GM19351 (cell line): ENCODE measurements at regions not wholly inside any gene's neighbourhood (a gene's known extent, or its start where the extent isn't known, plus 50 kb on each side); places are given as distances from the start of the nearest gene placed in this dataset.

Experiments
- ATAC-seq: cut with Tn5 transposase; IDR thresholded peaks from one replicate; pipeline ENCODE4 v1.9.1; 2021; ENCODE audit warnings: mild to moderate bottlenecking, moderate library complexity; ENCODE audit not compliant: unreplicated experiment

DNA sequence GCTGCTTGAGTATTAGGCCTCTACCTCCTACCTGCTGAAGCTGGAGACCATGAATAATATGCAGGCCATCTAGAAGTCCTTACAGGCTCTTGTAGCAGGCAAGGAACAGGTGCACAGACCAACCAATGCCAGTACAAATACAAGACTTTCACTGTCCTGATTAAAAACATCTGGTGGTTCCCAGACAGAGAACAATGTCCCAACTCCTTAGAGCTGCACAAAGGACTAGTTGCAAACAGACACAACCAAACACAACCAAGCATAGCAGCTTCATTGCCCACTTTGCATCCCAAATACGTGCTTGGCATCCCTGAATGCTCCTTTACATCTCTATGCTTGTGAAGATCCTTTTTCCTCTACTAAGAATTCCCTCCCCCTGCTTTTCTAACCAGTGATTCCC, 98.1 kb upstream of the CXADR start:
- ATAC-seq = no peak

DNA sequence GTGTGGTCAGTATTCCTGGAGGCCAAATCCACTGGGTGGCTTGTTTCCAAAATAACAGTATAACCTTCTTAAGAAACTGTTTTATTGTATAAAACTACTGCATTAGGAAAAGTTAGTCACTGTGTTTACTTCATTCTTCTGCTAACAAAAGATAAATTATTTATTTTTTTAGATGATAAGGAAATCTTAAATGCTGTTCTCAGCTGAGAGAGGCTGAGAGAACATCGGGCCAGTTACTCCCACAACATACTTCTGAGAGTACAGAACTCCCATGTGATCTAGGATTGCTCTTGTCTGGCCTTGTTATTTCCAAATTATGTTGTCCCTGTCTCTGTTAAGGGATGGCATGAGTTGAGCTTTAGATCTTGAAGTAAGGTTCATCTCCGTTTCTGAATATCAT, 96.7 kb upstream of the CXADR start:
- ATAC-seq = no peak

DNA sequence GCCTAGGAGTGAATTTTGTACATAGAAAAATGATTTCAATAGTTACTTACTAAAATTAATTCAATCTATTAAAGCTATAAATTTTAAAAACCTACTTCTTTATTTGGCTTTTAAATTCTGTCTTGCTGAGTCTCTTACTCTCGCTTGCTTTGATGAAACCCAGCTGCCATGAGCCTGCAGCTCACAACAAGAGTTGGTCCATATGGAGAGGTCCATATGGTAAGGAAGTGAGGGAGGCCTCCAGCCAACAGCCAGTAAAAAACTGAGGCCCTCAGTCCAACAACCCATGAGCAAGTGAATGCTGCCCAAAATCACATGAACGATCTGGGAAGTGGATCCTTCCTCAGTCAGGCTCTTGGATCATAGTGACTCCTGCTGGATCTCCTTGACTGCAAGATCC, 89.9 kb upstream of the CXADR start:
- no peak for ATAC-seq

DNA sequence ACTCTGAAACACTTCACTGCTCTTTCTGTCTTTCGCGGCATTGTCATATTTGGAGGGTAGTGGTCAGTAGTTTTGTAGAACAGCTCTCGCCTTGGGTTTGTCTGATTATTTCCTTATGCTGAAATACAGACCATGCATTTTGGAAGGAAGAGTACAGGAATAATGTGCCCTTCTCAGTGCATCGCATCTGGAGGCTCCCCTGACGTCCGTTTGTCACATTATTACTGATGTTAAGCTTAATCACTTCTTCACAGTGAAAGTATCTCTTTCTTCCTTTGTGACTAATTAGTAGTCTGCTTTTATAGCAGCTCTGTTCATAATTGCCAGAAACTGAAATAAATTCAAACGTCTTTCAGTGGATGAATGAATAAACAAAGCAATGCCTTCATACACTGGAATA, 85.7 kb upstream of the CXADR start:
- no peak for ATAC-seq

DNA sequence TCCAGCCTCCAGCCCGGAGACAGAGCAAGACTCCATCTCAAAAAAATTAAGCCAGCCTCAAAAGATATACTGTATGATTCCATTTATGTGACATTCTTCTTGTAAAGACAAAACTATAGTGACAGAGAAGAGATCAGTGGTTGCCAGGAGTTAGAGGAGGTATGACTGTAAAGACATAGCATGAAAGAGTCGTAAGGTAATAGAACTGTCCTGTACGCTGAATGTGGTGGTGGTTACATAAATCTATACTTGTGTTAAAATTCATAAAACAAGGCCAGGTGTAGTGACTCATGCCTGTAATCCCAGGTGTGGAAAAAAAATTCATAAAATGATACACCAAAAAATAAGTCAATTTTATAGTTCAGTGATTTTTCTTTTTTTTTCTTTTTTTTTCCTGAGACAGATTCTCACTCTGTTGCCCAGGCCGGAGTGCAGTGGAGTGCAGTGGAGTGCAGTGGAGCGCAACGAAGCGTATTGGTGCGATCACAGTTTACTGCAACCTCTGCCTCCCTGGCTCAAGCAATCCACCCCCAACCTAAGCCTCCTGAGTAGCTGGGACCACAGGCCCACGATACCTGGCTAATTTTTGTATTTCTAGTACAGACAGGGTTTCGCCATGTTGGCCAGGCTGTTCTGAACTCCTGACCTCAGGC, 84.9 kb upstream of the CXADR start:
- ATAC-seq = peak; percentile 87

DNA sequence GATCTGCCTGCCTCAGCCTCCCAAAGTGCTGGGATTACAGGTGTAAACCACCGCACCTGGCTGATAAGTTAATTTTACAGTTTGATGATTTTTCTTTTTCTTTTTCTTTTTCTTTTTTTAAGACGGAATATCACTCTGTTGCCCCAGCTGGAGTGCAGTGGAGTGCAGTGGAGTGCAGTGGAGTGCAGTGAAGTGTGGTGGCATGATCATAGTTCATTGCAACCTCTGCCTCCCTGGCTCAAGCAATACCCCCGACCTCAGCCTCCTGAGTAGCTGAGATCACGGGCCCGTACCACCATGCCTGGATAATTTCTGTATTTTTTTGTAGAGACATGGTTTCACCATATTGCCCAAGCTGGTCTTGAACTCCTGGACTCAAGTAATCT, 84.4 kb upstream of the CXADR start:
- peak; percentile 61 for ATAC-seq

DNA sequence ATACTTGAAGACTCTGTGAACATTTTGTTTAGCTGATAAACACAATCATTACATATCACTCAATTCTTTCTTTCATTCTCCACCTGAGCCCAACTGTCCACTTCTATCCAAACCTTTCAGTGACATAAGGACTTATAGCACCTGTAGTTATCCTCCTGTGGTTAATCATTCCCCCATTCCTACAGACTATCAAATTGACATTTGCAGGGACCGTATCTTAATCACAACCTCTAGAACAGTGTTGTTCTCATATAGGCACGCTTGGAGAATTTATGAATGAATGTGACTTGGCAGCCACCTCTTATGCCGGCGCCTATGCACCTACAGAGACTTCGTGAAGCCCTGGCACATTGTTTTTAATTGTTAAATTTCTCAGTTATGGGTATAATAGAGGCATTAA, 83.9 kb upstream of the CXADR start:
- ATAC-seq = no peak

DNA sequence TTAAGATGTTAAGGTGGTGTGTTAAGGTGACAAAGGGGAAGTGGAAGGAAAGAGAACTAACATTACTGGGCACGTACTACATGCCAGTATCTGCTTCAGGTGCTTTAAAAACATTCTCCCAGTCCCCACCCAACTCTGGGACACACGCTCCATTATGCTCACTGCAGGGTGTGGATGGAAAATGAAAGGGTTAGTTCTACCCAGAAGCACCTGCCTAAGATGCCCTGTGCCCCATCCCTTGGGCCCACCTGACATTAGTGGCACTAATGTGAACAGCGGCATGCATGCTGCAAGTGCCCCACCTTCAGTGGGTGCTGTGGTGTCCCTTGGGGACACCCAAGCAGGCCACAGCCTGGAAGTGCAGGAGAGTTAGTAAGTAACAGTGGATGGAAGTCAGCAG, 82.9 kb upstream of the CXADR start:
- ATAC-seq = no peak

DNA sequence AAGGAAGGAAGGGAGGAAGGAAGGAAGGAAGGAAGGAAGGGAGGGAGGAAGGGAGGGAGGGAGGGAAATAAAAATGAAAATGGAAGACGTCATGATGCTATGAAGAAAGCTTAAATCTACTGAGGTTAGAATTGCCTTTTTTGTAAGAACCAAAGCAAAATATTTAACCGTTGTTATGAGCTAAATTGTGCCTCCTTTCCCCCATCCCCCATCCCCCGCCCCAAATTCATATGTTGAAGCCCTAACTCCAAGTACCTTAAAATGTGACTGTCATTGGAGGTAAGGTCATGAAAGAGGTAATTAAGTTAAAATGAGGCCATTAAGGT, 80.1 kb upstream of the CXADR start:
- ATAC-seq = no peak

DNA sequence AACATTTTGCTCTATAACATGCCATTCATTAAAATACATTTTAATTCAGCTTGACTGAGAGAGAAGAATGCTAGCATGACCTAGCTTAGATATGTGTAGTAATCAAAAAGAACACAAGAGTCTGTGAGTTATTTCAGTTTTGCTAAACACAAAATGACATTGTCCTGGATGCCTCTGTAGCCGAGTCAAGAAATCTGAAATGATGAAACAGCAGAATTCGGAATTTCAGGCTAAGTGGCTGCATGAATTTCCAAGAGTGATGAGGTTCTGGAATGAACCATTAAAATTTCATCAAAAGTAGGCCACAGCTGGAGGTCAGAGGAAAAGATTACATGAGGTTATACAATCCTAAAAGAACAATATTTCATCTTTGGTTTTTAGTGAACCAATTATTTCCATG, 79.1 kb upstream of the CXADR start:
- ATAC-seq = no peak

DNA sequence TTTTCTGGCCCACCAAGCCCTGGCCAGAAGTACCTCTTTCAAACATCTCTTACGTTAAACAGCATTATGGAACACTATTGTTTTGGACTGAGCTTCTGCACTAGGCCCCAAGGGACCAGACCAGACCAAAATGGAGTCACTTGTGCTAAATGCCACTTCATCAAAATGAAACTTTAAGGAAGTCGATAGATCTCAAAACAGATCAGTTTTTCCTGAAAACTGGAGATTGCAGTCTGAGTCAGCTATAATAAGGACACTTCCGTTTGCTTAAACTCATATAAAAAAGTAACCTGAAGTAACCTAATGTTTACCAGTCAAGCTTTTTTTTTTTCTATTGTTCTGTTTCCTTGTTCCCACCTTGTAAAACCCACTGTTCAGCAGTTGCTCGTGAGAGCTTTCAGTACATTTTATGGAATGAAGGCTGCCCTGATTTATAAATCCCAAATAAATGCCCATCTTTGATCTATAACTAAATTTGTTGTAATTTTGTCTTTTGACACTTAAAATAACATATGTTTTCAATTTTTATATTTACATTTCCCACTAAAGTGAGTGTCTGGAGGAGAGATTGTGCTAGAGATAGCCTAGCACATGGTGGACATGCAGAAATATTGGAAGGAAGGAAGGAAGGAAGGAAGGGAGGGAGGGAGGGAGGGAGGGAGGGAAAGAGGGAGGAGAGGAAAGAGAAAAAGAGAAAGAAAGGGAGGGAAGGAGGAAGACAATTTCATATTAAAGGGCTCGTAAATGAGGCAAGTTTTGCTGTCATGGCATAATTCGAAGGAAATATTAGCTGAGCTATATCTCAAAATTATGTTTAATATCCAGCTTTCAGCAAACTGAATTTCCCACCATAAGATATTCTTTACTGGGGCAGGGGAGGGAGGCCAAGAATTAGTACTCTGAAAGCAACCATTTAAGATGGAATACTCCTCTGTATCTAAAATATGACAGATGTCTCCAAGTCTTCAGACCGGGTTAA, 77.0 kb upstream of the CXADR start:
- no peak for ATAC-seq

DNA sequence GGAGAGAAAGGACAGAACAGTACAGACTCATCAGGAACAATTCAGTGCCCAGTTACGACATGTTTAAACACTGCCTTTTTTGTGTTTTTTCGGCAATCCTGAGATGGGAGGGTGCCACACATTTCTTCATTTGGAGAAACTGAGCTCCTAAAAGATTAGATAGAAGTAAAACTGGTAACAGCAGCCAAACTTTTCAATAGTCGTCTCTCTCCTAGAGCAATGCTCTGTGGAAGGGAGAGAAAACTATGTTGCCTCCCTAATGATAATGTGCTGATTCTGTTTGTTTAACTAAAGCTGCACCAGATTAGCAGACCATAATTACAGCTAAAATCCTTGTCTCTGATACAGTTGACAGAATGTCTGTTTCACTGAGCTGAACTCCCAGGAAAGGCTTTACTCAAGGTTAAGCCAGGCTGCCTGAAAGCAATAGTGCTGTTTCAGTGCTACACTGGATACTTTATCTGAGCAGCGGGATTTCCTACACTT, 76.2 kb upstream of the CXADR start:
- no peak for ATAC-seq

DNA sequence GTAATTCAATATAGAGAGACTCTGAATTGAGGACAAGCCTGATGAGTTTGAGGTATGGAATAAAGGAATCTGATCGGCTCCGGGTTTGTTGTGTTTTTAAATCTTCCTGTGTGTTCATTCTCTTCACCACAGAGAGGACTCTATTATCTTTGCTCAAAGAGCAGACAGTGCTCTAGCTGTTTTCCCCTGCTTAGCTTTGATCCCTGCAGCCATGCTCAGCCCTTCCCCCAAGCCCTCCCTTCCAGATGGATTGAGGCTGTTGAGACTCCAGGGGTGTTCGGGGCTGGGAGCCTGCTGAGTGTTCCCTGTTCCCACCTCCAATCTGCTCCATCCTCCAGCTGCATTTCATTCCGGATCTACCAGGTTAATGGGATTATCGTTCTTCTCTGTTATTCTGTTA, 74.2 kb upstream of the CXADR start:
- ATAC-seq = no peak

DNA sequence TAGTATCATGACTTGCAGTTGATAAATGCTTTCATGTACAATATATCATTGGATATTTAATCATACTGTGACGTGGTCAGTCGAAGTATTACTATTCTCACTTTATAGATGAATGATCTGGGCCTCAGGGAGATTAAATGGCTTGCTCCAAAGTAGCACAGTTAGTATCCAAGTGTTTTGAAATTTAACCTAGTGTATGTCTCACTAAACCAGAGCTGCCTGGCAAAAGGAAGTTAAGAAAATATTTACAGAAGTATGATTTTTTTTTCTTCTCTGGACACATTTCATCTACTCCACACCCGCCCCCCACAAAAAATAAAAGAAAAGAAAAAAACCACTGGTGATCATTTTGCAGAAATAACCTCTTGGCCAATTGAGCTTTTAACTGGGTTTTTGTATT, 71.9 kb upstream of the CXADR start:
- no peak for ATAC-seq

DNA sequence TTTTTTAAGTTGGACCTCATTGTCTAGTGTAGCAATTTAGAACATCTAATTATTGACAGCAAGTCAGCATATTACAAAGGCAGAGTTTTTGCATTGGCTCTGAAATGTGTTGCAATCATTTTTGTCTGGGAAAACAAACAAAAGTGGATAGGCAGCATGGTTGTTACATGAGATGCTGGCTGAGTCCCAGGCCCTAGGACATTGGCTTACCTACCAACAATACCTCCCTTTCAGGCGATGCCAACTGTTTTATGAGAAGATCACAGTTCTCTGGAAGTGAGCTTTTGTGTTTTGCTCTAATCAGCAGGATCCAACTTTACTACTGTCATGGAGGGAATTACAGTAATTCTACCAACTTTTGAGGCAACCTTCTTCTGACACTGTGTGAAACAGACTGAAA, 71.5 kb upstream of the CXADR start:
- no peak for ATAC-seq

DNA sequence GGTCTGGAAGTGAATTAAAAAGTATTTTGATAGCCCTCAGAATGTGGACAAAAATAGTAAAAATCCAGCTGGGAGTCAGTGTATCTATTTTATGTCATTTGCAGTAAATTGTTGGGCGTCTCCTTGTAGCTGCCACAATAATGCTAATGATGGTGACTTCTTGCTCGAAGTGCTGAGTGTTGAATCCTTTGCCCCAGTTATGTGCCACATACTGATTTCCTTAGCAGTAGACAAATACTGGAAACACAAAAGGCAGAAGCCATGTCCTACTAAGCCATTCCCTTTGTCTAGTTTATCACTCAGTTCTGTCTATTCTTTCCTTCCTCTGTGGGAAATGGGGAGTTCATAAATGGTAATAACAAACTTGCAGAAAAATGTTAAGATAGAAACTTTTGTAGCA, 70.7 kb upstream of the CXADR start:
- no peak for ATAC-seq

DNA sequence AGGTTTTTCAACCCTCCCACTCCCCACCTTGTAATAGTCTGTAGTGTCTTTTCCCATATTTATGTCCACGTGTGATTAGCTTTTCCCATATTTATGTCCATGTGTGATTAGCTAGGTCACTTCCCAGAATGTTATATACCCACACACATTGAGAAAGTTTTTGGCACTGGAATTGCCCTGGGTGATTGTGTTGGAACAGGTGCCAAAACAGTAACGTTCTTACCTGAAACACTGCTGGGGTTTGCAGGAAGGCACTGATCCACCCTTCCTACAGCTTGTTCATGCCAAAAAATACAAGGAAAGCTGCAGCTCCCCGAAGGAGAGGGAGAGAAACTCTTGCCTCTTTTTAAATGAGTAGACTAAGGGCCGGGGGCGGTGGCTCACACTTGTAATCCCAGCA, 68.0 kb upstream of the CXADR start:
- no peak for ATAC-seq

DNA sequence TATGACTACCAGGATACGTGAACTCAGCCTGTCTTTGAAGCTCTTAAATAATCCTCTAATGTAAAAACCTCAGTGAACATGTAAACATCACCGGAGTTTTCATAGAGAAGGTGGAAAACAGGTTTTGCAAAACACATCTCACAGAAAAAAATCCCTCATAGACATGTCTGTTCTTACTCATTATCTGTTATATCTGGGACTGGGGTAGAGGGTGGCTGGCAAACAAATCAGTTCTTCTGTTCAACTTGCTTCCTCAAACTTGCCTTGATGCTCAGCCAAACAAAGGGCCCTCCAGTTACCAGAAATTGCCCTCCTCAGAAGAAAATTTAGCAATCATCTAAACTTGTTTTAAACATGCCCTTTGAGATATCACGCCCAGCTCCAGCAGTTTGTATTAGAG, 66.1 kb upstream of the CXADR start:
- ATAC-seq = no peak

DNA sequence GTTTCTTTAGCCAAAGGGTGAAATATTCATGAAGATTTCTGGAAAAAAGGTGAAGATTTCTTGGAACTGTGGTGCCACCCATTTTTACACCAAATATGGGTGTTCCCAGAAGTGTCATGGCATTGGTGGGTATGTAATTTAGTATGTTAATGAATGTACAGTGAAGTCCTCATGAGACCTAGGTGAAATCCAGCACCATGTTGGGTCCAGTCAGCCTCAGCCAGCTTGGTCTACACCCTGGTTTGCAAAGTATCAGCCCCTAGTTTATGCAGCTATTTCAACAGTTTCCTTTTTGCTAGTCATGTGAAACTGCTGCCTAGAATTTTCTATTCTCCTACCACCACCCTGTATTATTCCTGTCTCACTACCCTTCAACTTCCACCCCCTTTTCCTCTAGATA, 63.1 kb upstream of the CXADR start:
- ATAC-seq = no peak

DNA sequence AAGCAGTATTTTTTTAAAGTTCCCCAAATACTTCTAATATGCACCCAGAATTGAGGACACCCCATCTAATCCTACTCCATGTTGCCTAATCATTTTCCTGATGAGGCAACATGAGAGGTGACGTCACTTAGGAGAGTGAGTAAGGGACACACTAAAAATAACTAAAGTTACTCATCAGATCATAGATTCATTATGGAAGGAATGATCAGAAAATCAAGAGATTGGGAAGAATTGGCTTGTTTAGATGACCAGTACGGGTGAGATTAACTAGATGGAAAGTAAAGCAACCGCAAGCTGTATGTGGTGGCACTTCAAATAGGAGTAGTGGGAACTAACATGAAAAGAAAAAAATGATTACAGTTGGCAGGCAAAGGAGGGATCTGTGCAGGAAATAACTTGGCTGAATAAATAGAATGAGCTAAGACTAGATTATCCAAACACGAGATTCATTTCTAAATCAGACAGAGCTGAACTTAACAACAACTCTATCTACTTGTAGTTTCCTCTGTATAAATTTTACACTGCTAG, 61.4 kb upstream of the CXADR start:
- ATAC-seq = no peak

DNA sequence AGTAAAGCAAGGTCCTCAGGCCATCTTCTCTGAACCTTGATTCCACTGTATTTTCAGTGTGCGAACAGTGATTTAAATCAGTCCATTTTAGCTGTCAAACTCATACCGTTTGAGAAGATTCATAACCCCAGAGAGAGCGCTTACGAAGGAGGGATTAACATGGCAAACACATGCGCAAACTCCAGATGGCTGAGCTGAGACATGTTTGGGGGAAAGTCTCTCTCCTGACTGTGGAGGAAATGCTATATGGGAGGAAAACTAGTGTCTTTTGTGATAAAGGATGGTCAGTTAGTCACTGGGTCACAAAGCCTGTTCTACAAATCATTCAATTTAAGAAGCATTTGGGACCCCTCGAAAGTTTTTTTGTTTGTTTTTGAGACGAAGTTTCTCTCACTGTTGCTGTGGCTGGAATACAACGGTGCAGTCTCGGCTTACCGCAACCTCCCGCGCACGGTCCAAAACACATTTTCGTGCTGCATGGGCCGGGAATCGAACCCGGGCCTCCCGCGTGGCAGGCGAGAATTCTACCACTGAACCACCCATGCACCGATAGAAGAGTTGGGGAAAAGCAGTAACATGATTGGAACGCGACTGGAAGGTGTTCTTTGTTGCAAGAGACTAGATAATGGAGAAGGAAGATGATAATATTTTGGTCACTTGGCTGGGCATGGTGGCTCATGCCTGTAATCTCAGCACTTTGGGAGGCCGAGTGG, 58.4 kb upstream of the CXADR start:
- ATAC-seq = peak; percentile 81

DNA sequence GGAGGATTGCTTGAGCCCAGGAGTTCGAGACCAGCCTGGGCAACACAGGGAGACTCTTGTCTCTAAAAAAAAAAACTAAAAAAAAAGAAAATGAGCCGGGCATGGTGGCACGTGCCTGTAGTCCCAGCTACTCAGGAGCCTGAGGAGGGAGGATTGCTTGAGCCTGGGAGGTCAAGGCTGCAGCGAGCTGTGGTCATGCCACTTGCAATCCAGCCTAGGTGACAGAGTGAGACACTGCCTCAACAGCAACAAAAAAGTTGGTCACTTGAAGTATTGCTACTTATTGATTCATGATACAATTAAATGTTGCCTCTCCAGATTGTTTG, 57.9 kb upstream of the CXADR start:
- peak; percentile 18 for ATAC-seq
